Fibroblast of skin of scalp (primary cell): ENCODE measurements at regions not wholly inside any gene's neighbourhood (a gene's known extent, or its start where the extent isn't known, plus 50 kb on each side); places are given as distances from the start of the nearest gene placed in this dataset.
"Not testable (repeated sequence)": the region's sequence is repeated elsewhere in the genome, so short reads cannot be mapped to it uniquely, and the experiment has no call there.

Source experiments
- DNase-seq: peaks from one replicate; pipeline ENCODE4 v3.0.0-alpha.2; 2013

GRCh38 chr16:35575432-35575821 lies 2116.0 kb downstream of the TP53TG3F start:
- no peak for DNase-seq

GRCh38 chr16:35585411-35585810 lies 2126.0 kb downstream of the TP53TG3F start:
- DNase-seq: no peak

- DNase-seq: not testable (repeated sequence)
Measured at GRCh38 chr16:35590913-35591312, 2131.5 kb downstream of the TP53TG3F start.

GRCh38 chr16:35596467-35596866 lies 2137.1 kb downstream of the TP53TG3F start:
- no peak for DNase-seq

- no peak for DNase-seq
Measured at GRCh38 chr16:35598696-35599332, 2139.4 kb downstream of the TP53TG3F start.

GRCh38 chr16:35599429-35600160 lies 2140.2 kb downstream of the TP53TG3F start:
- DNase-seq: no peak

- not testable (repeated sequence) for DNase-seq
Measured at GRCh38 chr16:35600161-35600555, 2140.7 kb downstream of the TP53TG3F start.

- no peak for DNase-seq
Measured at GRCh38 chr16:35602116-35602515, 2142.7 kb downstream of the TP53TG3F start.

- not testable (repeated sequence) for DNase-seq
Measured at GRCh38 chr16:35603371-35603770, 2144.0 kb downstream of the TP53TG3F start.

- no peak for DNase-seq
Measured at GRCh38 chr16:35605921-35606320, 2146.5 kb downstream of the TP53TG3F start.

- not testable (repeated sequence) for DNase-seq
Measured at GRCh38 chr16:35614883-35615282, 2155.5 kb downstream of the TP53TG3F start.

- not testable (repeated sequence) for DNase-seq
Measured at GRCh38 chr16:35619176-35619575, 2159.8 kb downstream of the TP53TG3F start.

GRCh38 chr16:35626041-35626440 lies 2166.6 kb downstream of the TP53TG3F start:
- DNase-seq: no peak

- no peak for DNase-seq
Measured at GRCh38 chr16:35628976-35629375, 2169.6 kb downstream of the TP53TG3F start.

- no peak for DNase-seq
Measured at GRCh38 chr16:35631261-35631945, 2172.0 kb downstream of the TP53TG3F start.

GRCh38 chr16:35636480-35637230 lies 2177.2 kb downstream of the TP53TG3F start:
- DNase-seq: no peak

- no peak for DNase-seq
Measured at GRCh38 chr16:35637683-35638082, 2178.3 kb downstream of the TP53TG3F start.

GRCh38 chr16:35639233-35640205 lies 2180.1 kb downstream of the TP53TG3F start:
- no peak for DNase-seq

GRCh38 chr16:35642322-35642835 lies 2183.0 kb downstream of the TP53TG3F start:
- no peak for DNase-seq

- no peak for DNase-seq
Measured at GRCh38 chr16:35651841-35652240, 2192.4 kb downstream of the TP53TG3F start.

- no peak for DNase-seq
Measured at GRCh38 chr16:35664091-35664693, 2204.8 kb downstream of the TP53TG3F start.
